Colonic mucosa (tissue), 4 donors: ENCODE measurements at regions not wholly inside any gene's neighbourhood (a gene's known extent, or its start where the extent isn't known, plus 50 kb on each side); places are given as distances from the start of the nearest gene placed in this dataset.

Source experiments
- DNase-seq: peaks from one replicate; pipeline ENCODE4 v3.0.0-alpha.2; 2020
- H3K27ac ChIP-seq: fragments of 200-600 bp; one replicate; pipeline ENCODE4 v1.8.0; 2021
- H3K27me3 ChIP-seq: fragments of 200-600 bp; one replicate; pipeline ENCODE4 v1.8.0; 2021
- H3K36me3 ChIP-seq: fragments of 200-600 bp; one replicate; pipeline ENCODE4 v1.8.0; 2021
- H3K4me1 ChIP-seq: fragments of 200-600 bp; one replicate; pipeline ENCODE4 v1.8.0; 2021; ENCODE audit warnings: mild to moderate bottlenecking
- H3K4me3 ChIP-seq: fragments of 200-600 bp; one replicate; pipeline ENCODE4 v1.8.0; 2021
- H3K9ac ChIP-seq, 2 donors: one replicate each; pipeline ENCODE4 v1.7.0; 2013; ENCODE audit warnings: control low read depth in 2 of 2, low read depth in 2 of 2, low read length in 2 of 2
- H3K9me3 ChIP-seq: fragments of 200-600 bp; one replicate; pipeline ENCODE4 v1.8.0; 2021
- CTCF ChIP-seq: fragments of 200-600 bp; IDR thresholded peaks from one replicate; pipeline ENCODE4 v1.8.0; 2022; ENCODE audit warnings: antibody characterized with exemption, mild to moderate bottlenecking
- intact Hi-C: fragments of 100-400 bp; cut with DNase I; formaldehyde crosslinking; loops from one replicate; pipeline ENCODE4 v1.14.1; 2022
- donor health status: healthy.
- donor health status: DM: no; HTN: no; CAD: no.
- donor health status: DM: no; HTN: no; CAD: no.

GRCh38 chr1:88145752-88146151 is 538.3 kb upstream of the PKN2 start:
- intact Hi-C loops: no loop called here
- Histone ChIP-seq H3K27me3 (no peaks in the 10 kb centered on the region), H3K4me1 (no peaks in the 10 kb centered on the region), H3K4me3 (no peak overlapping the region), H3K9ac (no peak overlapping the region), H3K36me3 (no peaks in the 10 kb centered on the region), H3K27ac (no peak overlapping the region), H3K9me3 (no peaks in the 10 kb centered on the region)
- no peak for TF ChIP-seq CTCF
- DNase-seq: no peak

- H3K27me3 ChIP-seq: no peaks in the 10 kb centered on the region
- H3K27ac ChIP-seq: no peak overlapping the region
- TF ChIP-seq CTCF: no peak
- intact Hi-C loops: no loop called here
- no peak for DNase-seq
- no peaks in the 10 kb centered on the region for H3K4me1 ChIP-seq
- no peak overlapping the region for H3K4me3 ChIP-seq
- no peaks in the 10 kb centered on the region for H3K36me3 ChIP-seq
- no peak overlapping the region for H3K9ac ChIP-seq
- H3K9me3 ChIP-seq: no peaks in the 10 kb centered on the region
Measured at GRCh38 chr1:88149686-88150085, 534.4 kb upstream of the PKN2 start.

GRCh38 chr1:88150330-88150729 is 533.7 kb upstream of the PKN2 start:
- DNase-seq: no peak
- Histone ChIP-seq H3K9ac (no peak overlapping the region), H3K4me3 (no peak overlapping the region), H3K36me3 (no peaks in the 10 kb centered on the region), H3K9me3 (no peaks in the 10 kb centered on the region), H3K27me3 (no peaks in the 10 kb centered on the region), H3K4me1 (no peaks in the 10 kb centered on the region), H3K27ac (no peak overlapping the region)
- TF ChIP-seq CTCF: no peak
- intact Hi-C loops: no loop called here

- Histone ChIP-seq H3K9me3 (no peaks in the 10 kb centered on the region), H3K27me3 (no peaks in the 10 kb centered on the region), H3K4me3 (no peak overlapping the region), H3K9ac (no peak overlapping the region), H3K36me3 (no peaks in the 10 kb centered on the region), H3K27ac (no peak overlapping the region), H3K4me1 (no peaks in the 10 kb centered on the region)
- no peak for DNase-seq
- TF ChIP-seq CTCF: no peak
- intact Hi-C loops: no loop called here
Measured at GRCh38 chr1:88163187-88163586, 520.9 kb upstream of the PKN2 start.

GRCh38 chr1:88168126-88168525 is 515.9 kb upstream of the PKN2 start:
- Histone ChIP-seq H3K4me3 (no peak overlapping the region), H3K36me3 (no peaks in the 10 kb centered on the region), H3K27ac (no peak overlapping the region), H3K27me3 (no peaks in the 10 kb centered on the region), H3K4me1 (no peaks in the 10 kb centered on the region), H3K9me3 (no peaks in the 10 kb centered on the region), H3K9ac (no peak overlapping the region)
- no peak for DNase-seq
- intact Hi-C loops: no loop called here
- TF ChIP-seq CTCF: no peak

GRCh38 chr1:88169139-88169538 is 514.9 kb upstream of the PKN2 start:
- H3K4me1 ChIP-seq: no peaks in the 10 kb centered on the region
- no peaks in the 10 kb centered on the region for H3K9me3 ChIP-seq
- DNase-seq: no peak
- H3K27me3 ChIP-seq: no peaks in the 10 kb centered on the region
- H3K27ac ChIP-seq: no peak overlapping the region
- no peak overlapping the region for H3K4me3 ChIP-seq
- H3K36me3 ChIP-seq: no peaks in the 10 kb centered on the region
- TF ChIP-seq CTCF: no peak
- no peak overlapping the region for H3K9ac ChIP-seq
- intact Hi-C loops: no loop called here
